ENCODE measurements at regions not wholly inside any gene's neighbourhood (a gene's known extent, or its start where the extent isn't known, plus 50 kb on each side); places are given as distances from the start of the nearest gene placed in this dataset.
"Not testable (repeated sequence)": the region's sequence is repeated elsewhere in the genome, so short reads cannot be mapped to it uniquely, and the experiment has no call there.

DNA sequence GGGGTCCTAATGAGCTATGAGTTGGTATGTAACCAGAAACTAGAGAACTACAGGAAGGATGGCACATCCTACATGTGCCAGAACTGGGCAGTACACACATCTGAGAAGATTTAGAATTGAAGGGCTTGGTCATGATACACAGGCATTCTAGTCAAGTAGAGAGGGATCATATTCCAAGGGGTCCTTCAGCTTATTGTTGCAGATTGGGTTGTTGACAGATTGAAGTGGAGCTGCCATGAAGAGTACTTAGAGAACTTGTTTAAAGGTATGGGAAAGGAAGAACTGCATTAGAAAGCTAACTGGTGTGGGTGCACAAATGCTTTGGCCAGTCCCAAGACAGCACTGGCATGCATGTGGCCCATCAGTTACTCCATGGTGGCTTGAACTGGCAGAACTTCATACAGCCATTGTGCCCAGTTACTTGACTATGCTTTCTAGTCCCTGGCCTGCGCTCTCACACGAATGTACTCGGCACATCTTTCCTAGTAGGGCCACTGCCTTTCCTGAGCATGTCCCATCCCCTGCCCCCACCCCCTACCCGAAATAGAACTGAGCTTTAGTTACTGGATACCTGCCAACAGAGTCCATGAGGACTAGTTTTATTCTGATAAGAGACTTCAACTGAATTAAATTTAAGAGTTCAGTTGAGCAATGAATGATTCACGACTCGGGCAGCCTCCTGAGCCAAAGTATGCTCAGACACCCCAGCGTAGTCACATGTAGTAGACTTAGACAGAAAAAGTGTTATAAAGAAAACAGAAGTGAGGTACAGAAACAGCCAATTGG lies 64.0 kb downstream of the CCNG2 start:
- DNase-seq (ENCODE audit: low spot score in 2 of 2): no peak
- no peaks in the 10 kb centered on the region for H3K4me1 ChIP-seq
- in situ Hi-C loops (cut with MboI; ENCODE audit: low sequenced_read_pairs): no loop called here
- H3K9me3 ChIP-seq: no peaks in the 10 kb centered on the region
- H3K4me3 ChIP-seq: no peak overlapping the region
- H3K36me3 ChIP-seq (replicated peaks): no peaks in the 10 kb centered on the region
- H3K27me3 ChIP-seq (ENCODE audit: low read depth): peaks cover 10% of the 10 kb centered on the region

GRCh38 chr4:77225022-77225421 lies 68.0 kb downstream of the CCNG2 start:
- no peak for DNase-seq (ENCODE audit: low spot score in 2 of 2)
- H3K9me3 ChIP-seq: no peaks in the 10 kb centered on the region
- no peaks in the 10 kb centered on the region for H3K36me3 ChIP-seq (replicated peaks)
- H3K4me1 ChIP-seq: no peaks in the 10 kb centered on the region
- no peak overlapping the region for H3K4me3 ChIP-seq
- peaks cover 8% of the 10 kb centered on the region for H3K27me3 ChIP-seq (ENCODE audit: low read depth)
- in situ Hi-C loops (cut with MboI; ENCODE audit: low sequenced_read_pairs): no loop called here

- Histone ChIP-seq H3K9me3 (no peaks in the 10 kb centered on the region), H3K27me3 (ENCODE audit: low read depth) (peaks cover 6% of the 10 kb centered on the region), H3K36me3 (replicated peaks) (no peaks in the 10 kb centered on the region), H3K4me1 (no peaks in the 10 kb centered on the region), H3K4me3 (no peak overlapping the region)
- no peak for DNase-seq (ENCODE audit: low spot score in 2 of 2)
- in situ Hi-C loops (cut with MboI; ENCODE audit: low sequenced_read_pairs): no loop called here
Measured at GRCh38 chr4:77226939-77227705, 70.1 kb downstream of the CCNG2 start.

DNA sequence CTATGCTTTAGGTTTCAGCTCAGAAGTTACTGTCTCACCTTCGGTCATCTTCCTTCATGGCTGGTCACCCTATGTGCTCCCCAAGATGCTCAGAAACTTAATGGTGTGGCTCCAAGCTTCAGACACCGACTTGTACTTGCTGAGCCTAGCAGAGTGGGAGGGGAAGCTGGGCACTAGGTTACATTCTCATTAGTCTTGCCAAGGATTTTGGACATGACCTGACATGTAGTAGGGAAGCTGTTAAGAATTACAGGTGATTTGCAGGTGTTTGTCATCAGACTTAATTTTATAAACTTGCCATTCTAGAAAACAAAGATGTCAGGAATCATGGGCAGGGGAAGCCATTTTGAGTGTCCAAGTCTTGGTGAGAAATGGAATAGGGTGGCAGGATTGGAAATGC lies 72.4 kb downstream of the CCNG2 start:
- DNase-seq (ENCODE audit: low spot score in 2 of 2): no peak
- Histone ChIP-seq H3K36me3 (replicated peaks) (no peaks in the 10 kb centered on the region), H3K9me3 (no peaks in the 10 kb centered on the region), H3K27me3 (ENCODE audit: low read depth) (no peaks in the 10 kb centered on the region), H3K4me1 (no peaks in the 10 kb centered on the region), H3K4me3 (no peak overlapping the region)
- in situ Hi-C loops (cut with MboI; ENCODE audit: low sequenced_read_pairs): no loop called here

DNA sequence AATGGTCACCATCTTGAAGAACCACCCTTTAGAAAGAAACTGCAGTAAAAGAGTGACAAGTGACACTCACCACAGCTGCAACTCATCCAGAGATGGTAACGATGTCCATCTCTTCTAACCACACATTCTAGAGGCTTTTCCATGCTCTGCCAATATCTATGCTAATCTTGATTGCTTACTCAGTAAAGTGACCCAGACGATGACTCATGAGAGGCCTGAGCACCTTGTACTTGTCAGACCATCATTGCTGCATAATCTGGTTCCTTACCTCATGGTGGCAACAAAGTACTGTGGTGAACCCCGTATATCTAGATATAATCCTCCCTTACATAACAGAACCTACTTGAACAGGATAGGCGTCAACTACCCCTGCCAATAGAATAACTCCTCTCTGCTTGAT lies 75.6 kb downstream of the CCNG2 start:
- no peaks in the 10 kb centered on the region for H3K9me3 ChIP-seq
- H3K36me3 ChIP-seq (replicated peaks): no peaks in the 10 kb centered on the region
- in situ Hi-C loops (cut with MboI; ENCODE audit: low sequenced_read_pairs): no loop called here
- peaks cover 2% of the 10 kb centered on the region; the same call in 1 of the 2 replicates for H3K27me3 ChIP-seq (ENCODE audit: low read depth)
- no peak for DNase-seq (ENCODE audit: low spot score in 2 of 2)
- no peak overlapping the region for H3K4me3 ChIP-seq
- no peaks in the 10 kb centered on the region for H3K4me1 ChIP-seq

- Histone ChIP-seq H3K36me3 (replicated peaks) (no peaks in the 10 kb centered on the region), H3K27me3 (ENCODE audit: low read depth) (peaks cover 2% of the 10 kb centered on the region; the same call in 1 of the 2 replicates), H3K4me3 (no peak overlapping the region), H3K9me3 (no peaks in the 10 kb centered on the region), H3K4me1 (no peaks in the 10 kb centered on the region)
- DNase-seq (ENCODE audit: low spot score in 2 of 2): no peak
- in situ Hi-C loops (cut with MboI; ENCODE audit: low sequenced_read_pairs): no loop called here
Measured at GRCh38 chr4:77235289-77235854, 78.4 kb downstream of the CCNG2 start.

GRCh38 chr4:77236806-77237205 lies 79.8 kb downstream of the CCNG2 start:
- in situ Hi-C loops (cut with MboI; ENCODE audit: low sequenced_read_pairs): no loop called here
- no peak overlapping the region for H3K4me3 ChIP-seq
- H3K4me1 ChIP-seq: no peaks in the 10 kb centered on the region
- H3K36me3 ChIP-seq (replicated peaks): no peaks in the 10 kb centered on the region
- H3K9me3 ChIP-seq: no peaks in the 10 kb centered on the region
- peaks cover 2% of the 10 kb centered on the region; the same call in 1 of the 2 replicates for H3K27me3 ChIP-seq (ENCODE audit: low read depth)
- no peak for DNase-seq (ENCODE audit: low spot score in 2 of 2)

- Histone ChIP-seq H3K4me1 (no peaks in the 10 kb centered on the region), H3K4me3 (no peak overlapping the region), H3K27me3 (ENCODE audit: low read depth) (peaks cover 2% of the 10 kb centered on the region; the same call in 1 of the 2 replicates), H3K36me3 (replicated peaks) (no peaks in the 10 kb centered on the region), H3K9me3 (no peaks in the 10 kb centered on the region)
- in situ Hi-C loops (cut with MboI; ENCODE audit: low sequenced_read_pairs): no loop called here
- peak; percentile 38 to 78 for DNase-seq (ENCODE audit: low spot score in 2 of 2)
Measured at GRCh38 chr4:77240469-77241066, 83.6 kb downstream of the CCNG2 start.

GRCh38 chr4:77248805-77249204 lies 91.8 kb downstream of the CCNG2 start:
- Histone ChIP-seq H3K4me3 (no peak overlapping the region), H3K36me3 (replicated peaks) (no peaks in the 10 kb centered on the region), H3K4me1 (no peaks in the 10 kb centered on the region), H3K27me3 (ENCODE audit: low read depth) (no peaks in the 10 kb centered on the region), H3K9me3 (no peaks in the 10 kb centered on the region; the same call in 1 of the 2 replicates)
- DNase-seq (ENCODE audit: low spot score in 2 of 2): no peak
- in situ Hi-C loops (cut with MboI; ENCODE audit: low sequenced_read_pairs): no loop called here

DNA sequence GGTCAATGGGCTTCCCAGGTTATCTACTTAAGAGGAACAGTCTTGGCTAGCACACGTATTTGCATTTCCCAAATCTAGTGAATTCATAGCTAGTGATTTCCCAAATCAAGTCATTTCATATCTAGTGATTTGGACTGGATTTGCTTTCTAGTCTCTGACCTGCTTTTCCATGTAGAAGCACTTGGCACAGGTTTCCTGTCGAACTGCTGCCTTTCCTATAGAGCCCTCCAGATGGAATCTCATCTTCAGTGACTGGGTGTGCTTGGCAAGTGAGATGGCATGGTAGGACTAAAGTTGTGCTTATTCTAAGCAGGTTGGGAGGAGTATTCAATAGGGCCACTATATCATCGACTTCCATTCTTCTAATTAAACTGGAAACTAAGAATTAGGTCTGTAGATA lies 94.7 kb downstream of the CCNG2 start:
- Histone ChIP-seq H3K27me3 (ENCODE audit: low read depth) (no peaks in the 10 kb centered on the region), H3K4me3 (no peak overlapping the region), H3K9me3 (no peaks in the 10 kb centered on the region; the same call in 1 of the 2 replicates), H3K36me3 (replicated peaks) (no peaks in the 10 kb centered on the region), H3K4me1 (no peaks in the 10 kb centered on the region)
- in situ Hi-C loops (cut with MboI; ENCODE audit: low sequenced_read_pairs): no loop called here
- no peak for DNase-seq (ENCODE audit: low spot score in 2 of 2)

- Histone ChIP-seq H3K27me3 (ENCODE audit: low read depth) (no peaks in the 10 kb centered on the region), H3K4me3 (no peak overlapping the region), H3K36me3 (replicated peaks) (no peaks in the 10 kb centered on the region), H3K4me1 (no peaks in the 10 kb centered on the region), H3K9me3 (peaks cover 2% of the 10 kb centered on the region; the same call in 1 of the 2 replicates)
- in situ Hi-C loops (cut with MboI; ENCODE audit: low sequenced_read_pairs): no loop called here
- DNase-seq (ENCODE audit: low spot score in 2 of 2): no peak
Measured at GRCh38 chr4:77263247-77263646, 106.2 kb downstream of the CCNG2 start.

GRCh38 chr4:77263976-77264375 lies 107.0 kb downstream of the CCNG2 start:
- H3K4me3 ChIP-seq; H3K9me3 ChIP-seq; H3K27me3 ChIP-seq (ENCODE audit: low read depth); in situ Hi-C loops (cut with MboI; ENCODE audit: low sequenced_read_pairs); DNase-seq (ENCODE audit: low spot score in 2 of 2); H3K36me3 ChIP-seq (replicated peaks); H3K4me1 ChIP-seq: not testable (repeated sequence)

DNA sequence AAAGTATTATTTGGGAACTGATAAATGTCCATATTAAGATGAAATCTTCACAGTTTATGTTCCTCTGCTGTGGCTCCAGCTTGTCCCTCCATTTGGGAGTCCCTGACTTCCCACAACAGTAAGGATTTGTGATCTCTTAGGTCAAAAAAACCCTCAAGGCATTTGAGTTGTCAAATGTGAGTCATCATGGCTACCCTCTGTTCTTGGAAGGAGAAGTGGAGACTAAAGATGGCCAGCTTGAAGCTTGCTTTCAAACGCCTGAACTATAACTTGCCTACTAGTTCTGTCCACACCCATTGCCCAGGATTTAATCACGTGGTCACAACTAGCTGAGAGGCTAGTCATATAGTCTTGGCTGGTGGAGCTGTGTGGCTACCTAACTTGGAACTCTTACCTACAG lies 107.8 kb downstream of the CCNG2 start:
- Histone ChIP-seq H3K4me3 (no peak overlapping the region), H3K36me3 (replicated peaks) (no peaks in the 10 kb centered on the region), H3K27me3 (ENCODE audit: low read depth) (no peaks in the 10 kb centered on the region), H3K9me3 (peaks cover 2% of the 10 kb centered on the region; the same call in 1 of the 2 replicates), H3K4me1 (no peaks in the 10 kb centered on the region)
- no peak for DNase-seq (ENCODE audit: low spot score in 2 of 2)
- in situ Hi-C loops (cut with MboI; ENCODE audit: low sequenced_read_pairs): no loop called here

DNA sequence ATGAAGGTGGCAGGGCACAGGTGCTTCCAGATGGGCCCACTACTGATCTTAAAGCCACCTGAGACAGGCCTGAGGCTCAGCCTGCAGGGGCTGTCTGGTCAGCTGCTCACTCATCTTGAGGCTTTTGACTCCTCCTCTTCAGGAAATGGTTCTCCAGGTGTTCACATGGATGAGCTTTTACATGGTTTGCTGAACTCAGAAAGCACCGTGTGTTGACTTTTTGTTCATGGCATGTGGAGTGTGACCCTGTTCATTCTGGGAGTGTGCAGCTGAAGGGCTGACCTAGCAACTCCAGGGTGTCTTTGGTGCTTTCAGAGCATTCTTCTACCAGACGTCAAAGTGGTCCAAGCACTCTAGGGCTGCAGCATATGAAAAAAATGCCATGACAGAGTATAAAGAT lies 111.1 kb downstream of the CCNG2 start:
- Histone ChIP-seq H3K4me3 (no peak overlapping the region), H3K9me3 (peaks cover 2% of the 10 kb centered on the region; the same call in 1 of the 2 replicates), H3K27me3 (ENCODE audit: low read depth) (no peaks in the 10 kb centered on the region), H3K4me1 (no peaks in the 10 kb centered on the region), H3K36me3 (replicated peaks) (no peaks in the 10 kb centered on the region)
- DNase-seq (ENCODE audit: low spot score in 2 of 2): no peak
- in situ Hi-C loops (cut with MboI; ENCODE audit: low sequenced_read_pairs): no loop called here

All from HAP-1 (cell line).